Lung (tissue), 11 donors: ENCODE measurements at regions not wholly inside any gene's neighbourhood (a gene's known extent, or its start where the extent isn't known, plus 50 kb on each side); places are given as distances from the start of the nearest gene placed in this dataset.

ENCODE experiments used
- ATAC-seq: fragments of 200-7000 bp; cut with Tn5 transposase; one replicate; pipeline ENCODE4 v1.9.1; 2020; ENCODE audit warnings: moderate number of reproducible peaks; ENCODE audit not compliant: insufficient read depth, low FRiP score
- DNase-seq, 3 donors: peaks; one replicate each; pipeline ENCODE4 v3.0.0-alpha.2; 2013 to 2017
- H3K27ac ChIP-seq, 2 donors: one replicate each; pipeline ENCODE4 v1.5.1; 2013; ENCODE audit warnings: mild to moderate bottlenecking in 2 of 2, moderate library complexity in 2 of 2, control low read depth in 1 of 2, inconsistent platforms in 1 of 2, low read depth in 1 of 2, low read length in 1 of 2
- H3K27me3 ChIP-seq, 3 donors: one replicate each; pipeline ENCODE4 v1.5.1; 2013; ENCODE audit warnings: low read length in 2 of 3; ENCODE audit not compliant: control insufficient read depth in 3 of 3, insufficient read depth in 3 of 3
- H3K36me3 ChIP-seq, 4 donors: one replicate each; pipeline ENCODE4 v1.5.1; 2013; ENCODE audit warnings: low read length in 4 of 4, mild to moderate bottlenecking in 1 of 4, moderate library complexity in 1 of 4; ENCODE audit not compliant: control insufficient read depth in 4 of 4, insufficient read depth in 4 of 4
- H3K4me1 ChIP-seq, 5 donors: one replicate each; pipeline ENCODE4 v1.5.1; 2013; ENCODE audit warnings: low read length in 5 of 5, mild to moderate bottlenecking in 2 of 5, moderate library complexity in 1 of 5; ENCODE audit not compliant: control insufficient read depth in 5 of 5, insufficient read depth in 5 of 5
- H3K4me3 ChIP-seq: one replicate; pipeline ENCODE4 v1.5.1; 2013; ENCODE audit warnings: mild to moderate bottlenecking, control low read depth, moderate library complexity
- H3K9ac ChIP-seq, 2 donors: one replicate each; pipeline ENCODE4 v1.5.1; 2013; ENCODE audit warnings: low read length in 2 of 2, control low read depth in 1 of 2; ENCODE audit not compliant: insufficient read depth in 1 of 2
- H3K9me3 ChIP-seq, 4 donors: one replicate each; pipeline ENCODE4 v1.5.1; 2013; ENCODE audit warnings: low read length in 3 of 4, mild to moderate bottlenecking in 1 of 4, moderate library complexity in 1 of 4; ENCODE audit not compliant: control insufficient read depth in 4 of 4, insufficient read depth in 3 of 4
- WGBS, 2 donors: extraction: QIAGEN DNeasy Blood & Tissue Kit; methylation state at CpG; one replicate each; pipeline ENCODE4 v1.1.7; 2013; 5-methylcytosine and 5-hydroxymethylcytosine counted together
- TF ChIP-seq, protein P1 (sequence below): IDR thresholded peaks from 2 replicates; pipeline ENCODE4 v1.5.1; 2012; ENCODE audit warnings: mild to moderate bottlenecking; ENCODE audit errors: control extremely low read depth, extremely low read depth
- donor health status: control.
- donor health status: control.
- donor health status: Bipolar disorder and iron deficiency.
- donor health status: healthy.
- donor health status: DM: yes; HTN: yes; CAD: no.

DNA sequence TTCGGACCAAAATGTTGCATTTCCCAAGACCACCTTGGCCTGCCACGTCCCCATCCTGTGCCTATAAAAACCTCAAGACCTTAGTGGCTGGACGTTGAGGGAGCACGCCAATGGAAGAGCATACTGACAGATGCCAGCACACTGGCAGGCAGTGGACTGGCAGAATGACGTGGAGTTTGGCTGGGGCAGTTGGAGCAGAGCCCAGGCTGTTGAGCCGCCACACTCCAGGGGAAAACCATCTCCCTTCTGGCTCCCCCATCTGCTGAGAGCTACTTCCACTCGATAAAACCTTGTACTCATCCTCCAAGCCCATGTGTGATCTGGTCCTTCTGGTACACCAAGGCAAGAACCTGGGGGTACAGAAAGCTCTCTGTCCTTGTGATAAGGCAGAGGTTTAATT lies 494.1 kb downstream of the CDH11 start:
- Histone ChIP-seq H3K27me3 (no peaks in the 10 kb centered on the region), H3K9ac (no peak overlapping the region), H3K4me3 (no peak overlapping the region), H3K4me1 (no peaks in the 10 kb centered on the region), H3K9me3 (no peaks in the 10 kb centered on the region), H3K36me3 (no peaks in the 10 kb centered on the region), H3K27ac (no peak overlapping the region)
- 87 to 90% methylated on average over 7 of the region's 7 CpGs for WGBS, 2 donors
- ATAC-seq: no peak
- TF ChIP-seq, protein P1, sequence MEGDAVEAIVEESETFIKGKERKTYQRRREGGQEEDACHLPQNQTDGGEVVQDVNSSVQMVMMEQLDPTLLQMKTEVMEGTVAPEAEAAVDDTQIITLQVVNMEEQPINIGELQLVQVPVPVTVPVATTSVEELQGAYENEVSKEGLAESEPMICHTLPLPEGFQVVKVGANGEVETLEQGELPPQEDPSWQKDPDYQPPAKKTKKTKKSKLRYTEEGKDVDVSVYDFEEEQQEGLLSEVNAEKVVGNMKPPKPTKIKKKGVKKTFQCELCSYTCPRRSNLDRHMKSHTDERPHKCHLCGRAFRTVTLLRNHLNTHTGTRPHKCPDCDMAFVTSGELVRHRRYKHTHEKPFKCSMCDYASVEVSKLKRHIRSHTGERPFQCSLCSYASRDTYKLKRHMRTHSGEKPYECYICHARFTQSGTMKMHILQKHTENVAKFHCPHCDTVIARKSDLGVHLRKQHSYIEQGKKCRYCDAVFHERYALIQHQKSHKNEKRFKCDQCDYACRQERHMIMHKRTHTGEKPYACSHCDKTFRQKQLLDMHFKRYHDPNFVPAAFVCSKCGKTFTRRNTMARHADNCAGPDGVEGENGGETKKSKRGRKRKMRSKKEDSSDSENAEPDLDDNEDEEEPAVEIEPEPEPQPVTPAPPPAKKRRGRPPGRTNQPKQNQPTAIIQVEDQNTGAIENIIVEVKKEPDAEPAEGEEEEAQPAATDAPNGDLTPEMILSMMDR: no peak
- DNase-seq: no peak

GRCh38 chr16:64627288-64627687 lies 494.6 kb downstream of the CDH11 start:
- Histone ChIP-seq H3K4me1 (no peaks in the 10 kb centered on the region), H3K36me3 (no peaks in the 10 kb centered on the region), H3K9me3 (no peaks in the 10 kb centered on the region), H3K4me3 (no peak overlapping the region), H3K9ac (no peak overlapping the region), H3K27ac (no peak overlapping the region), H3K27me3 (no peaks in the 10 kb centered on the region)
- DNase-seq: no peak
- WGBS, 2 donors: 83% methylated on average over 4 of the region's 4 CpGs
- TF ChIP-seq, protein P1: no peak
- no peak for ATAC-seq

DNA sequence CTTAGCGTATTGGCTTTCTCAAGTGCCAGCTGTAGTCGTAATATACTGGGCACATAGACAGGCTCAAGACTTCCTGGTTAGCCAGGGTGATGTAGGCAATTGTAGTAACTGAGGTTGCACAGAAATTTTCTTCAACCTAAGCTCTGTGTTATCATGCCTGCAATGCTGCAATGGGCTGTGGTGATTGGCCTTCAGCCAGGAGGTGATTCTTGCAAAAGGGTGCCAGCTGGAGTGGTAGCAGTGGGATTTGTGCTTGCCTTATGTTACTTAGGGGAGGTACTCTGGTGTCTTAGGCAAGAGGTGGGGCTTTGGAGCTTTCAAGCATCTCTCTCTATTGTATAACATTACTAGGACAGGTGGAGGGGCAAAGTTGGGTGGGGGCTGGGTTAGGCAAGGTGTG lies 495.1 kb downstream of the CDH11 start:
- 89 to 90% methylated on average over 2 of the region's 2 CpGs for WGBS, 2 donors
- Histone ChIP-seq H3K4me3 (no peak overlapping the region), H3K36me3 (no peaks in the 10 kb centered on the region), H3K4me1 (no peaks in the 10 kb centered on the region), H3K27me3 (no peaks in the 10 kb centered on the region), H3K27ac (no peak overlapping the region), H3K9me3 (no peaks in the 10 kb centered on the region), H3K9ac (no peak overlapping the region)
- TF ChIP-seq, protein P1: no peak
- ATAC-seq: no peak
- no peak for DNase-seq

- Histone ChIP-seq H3K9ac (no peak overlapping the region), H3K4me1 (no peaks in the 10 kb centered on the region), H3K4me3 (no peak overlapping the region), H3K27ac (no peak overlapping the region), H3K9me3 (no peaks in the 10 kb centered on the region), H3K36me3 (no peaks in the 10 kb centered on the region), H3K27me3 (no peaks in the 10 kb centered on the region)
- DNase-seq: no peak
- TF ChIP-seq, protein P1: no peak
- 84 to 95% methylated on average over 1 of the region's 1 CpG for WGBS, 2 donors
- no peak for ATAC-seq
These were observed 500.2 kb downstream of the CDH11 start for GRCh38 chr16:64621616-64622015.
